ENCODE measurements at regions not wholly inside any gene's neighbourhood (a gene's known extent, or its start where the extent isn't known, plus 50 kb on each side); places are given as distances from the start of the nearest gene placed in this dataset.

- TF ChIP-seq CTCF (IDR thresholded peaks at IDR 0.05) (no peak), EZH2 (IDR thresholded peaks at IDR 0.05) (no peak), EZH2phosphoT487 (IDR thresholded peaks at IDR 0.05) (no peak)
Observed at GRCh38 chr4:163419074-163419473, 54.5 kb downstream of the TKTL2 start.
